GM12878 (cell line): ENCODE measurements at regions not wholly inside any gene's neighbourhood (a gene's known extent, or its start where the extent isn't known, plus 50 kb on each side); places are given as distances from the start of the nearest gene placed in this dataset.

ENCODE experiments used
- ATAC-seq: fragments of 200-7000 bp; cut with Tn5 transposase; 3 replicates; pipeline ENCODE4 v1.9.1; 2020; ENCODE audit warnings: mild to moderate bottlenecking, moderate library complexity
- BruUV-seq: library from RNA; stranded (reverse); fragments of 400-500 nt; replicated peaks from 2 replicates; lab custom pipeline; 2021; lab: Mats Ljungman, UMichigan
- CTCF ChIA-PET: fragments of 300-600 bp; sonication (Branson Sonifier 250); formaldehyde crosslinking; extraction: SDS; loops from one replicate; lab custom pipeline; 2021; ENCODE audit warnings: inconsistent platforms; lab: Yijun Ruan, JAX
- POLR2A ChIA-PET: fragments of 350-600 bp; formaldehyde crosslinking; extraction: SDS; loops from one replicate; lab custom pipeline; 2021; ENCODE audit warnings: inconsistent platforms; lab: Charles Lee
- RAD21 ChIA-PET: fragments of 300-600 bp; sonication (Branson Sonifier 250); formaldehyde crosslinking; loops from one replicate; lab custom pipeline; 2023; ENCODE audit warnings: antibody characterized with exemption; ENCODE audit not compliant: unreplicated experiment; lab: Charles Lee
- SMC1A ChIA-PET: fragments of 300-600 bp; sonication (Branson Sonifier 250); formaldehyde crosslinking; loops from one replicate; lab custom pipeline; 2023; ENCODE audit not compliant: unreplicated experiment, uncharacterized antibody; lab: Charles Lee
- DNase-seq: peaks from one replicate; pipeline ENCODE4 v3.0.0-alpha.2; 2011; ENCODE audit warnings: low read depth, low spot score
- FAIRE-seq: peaks from 3 replicates; lab custom pipeline; 2011; peaks lifted over from hg19 to GRCh38; lab: Jason Lieb, UNC
- H2AFZ ChIP-seq: 2 replicates; pipeline ENCODE4 v1.6.0; 2011; ENCODE audit warnings: low read depth, low read length, control low read depth; ENCODE audit not compliant: control insufficient read depth
- H3K27ac ChIP-seq: 2 replicates; pipeline ENCODE4 v1.5.1; 2011; ENCODE audit warnings: control low read depth; ENCODE audit not compliant: control insufficient read depth, insufficient read depth
- H3K27me3 ChIP-seq, 2 experiments: replicated peaks in 1 of 2; 2 replicates each; pipeline versions ENCODE4 v1.6.0 to v1.6.1; 2011; ENCODE audit warnings: low read length in 1 of 2; ENCODE audit not compliant: control insufficient read depth in 2 of 2, insufficient read depth in 2 of 2
- H3K36me3 ChIP-seq, 2 experiments: 2 replicates each; pipeline ENCODE4 v1.5.1; 2011; ENCODE audit warnings: low read length in 1 of 2; ENCODE audit not compliant: control insufficient read depth in 2 of 2, insufficient read depth in 2 of 2
- H3K4me1 ChIP-seq: 2 replicates; pipeline ENCODE4 v1.6.1; 2011; ENCODE audit warnings: mild to moderate bottlenecking, low read length, moderate library complexity, mixed read lengths; ENCODE audit not compliant: control insufficient read depth, insufficient read depth
- H3K4me2 ChIP-seq: 2 replicates; pipeline ENCODE4 v1.6.0; 2011; ENCODE audit warnings: control low read depth; ENCODE audit not compliant: control insufficient read depth, insufficient read depth
- H3K4me3 ChIP-seq: fragments of 200-600 bp; sonication (generic); 2 replicates; pipeline ENCODE4 v1.5.1; 2016
- H3K79me2 ChIP-seq: 2 replicates; pipeline ENCODE4 v1.6.0; 2011; ENCODE audit warnings: low read length; ENCODE audit not compliant: control insufficient read depth, insufficient read depth
- H3K9ac ChIP-seq: 2 replicates; pipeline ENCODE4 v1.8.0; 2011; ENCODE audit warnings: low read length, control low read depth, mixed read lengths; ENCODE audit not compliant: control insufficient read depth, insufficient read depth
- H3K9me3 ChIP-seq: replicated peaks from 3 replicates; pipeline ENCODE4 v1.5.1; 2011; ENCODE audit warnings: mild to moderate bottlenecking, low read length; ENCODE audit not compliant: control insufficient read depth, insufficient read depth
- H4K20me1 ChIP-seq: 2 replicates; pipeline ENCODE4 v1.6.0; 2011; ENCODE audit not compliant: control insufficient read depth, insufficient read depth
- CHD1 ChIP-seq: IDR thresholded peaks from 2 replicates; pipeline ENCODE4 v1.6.1; 2012; ENCODE audit warnings: low read depth, low read length, improper control_type of control experiment
- HDAC6 ChIP-seq: fragments of 200-600 bp; sonication (generic); IDR thresholded peaks from one replicate; pipeline ENCODE4 v1.8.0; 2017; ENCODE audit warnings: antibody characterized with exemption; ENCODE audit not compliant: unreplicated experiment
- IRF4 ChIP-seq: IDR thresholded peaks from 2 replicates; pipeline ENCODE4 v1.6.1; 2011; ENCODE audit warnings: low read depth, low read length
- KAT2A ChIP-seq: conservative IDR thresholded peaks from 2 replicates; pipeline ENCODE4 v1.6.1; 2011; ENCODE audit warnings: low read depth, low read length; ENCODE audit not compliant: control insufficient read depth
- LARP7 ChIP-seq: fragments of 450-650 bp; IDR thresholded peaks from 2 replicates; pipeline ENCODE4 v1.6.1; 2017; ENCODE audit warnings: mild to moderate bottlenecking
- SIX5 ChIP-seq: IDR thresholded peaks from 2 replicates; pipeline ENCODE4 v1.6.1; 2011; ENCODE audit warnings: mild to moderate bottlenecking, low read depth, low read length, moderate library complexity; ENCODE audit not compliant: severe bottlenecking
- SRF ChIP-seq, 2 experiments: IDR thresholded peaks; 2 replicates each; pipeline ENCODE4 v1.6.1; 2011; ENCODE audit warnings: low read depth in 2 of 2, low read length in 2 of 2, mild to moderate bottlenecking in 1 of 2, moderate library complexity in 1 of 2
- WGBS: methylation state at CpG from one replicate; pipeline ENCODE4 v1.1.6; 2016; ENCODE audit warnings: low lambda C conversion rate; ENCODE audit not compliant: insufficient replicate concordance, insufficient coverage; ENCODE audit errors: missing lambda C conversion rate; 5-methylcytosine and 5-hydroxymethylcytosine counted together
- in situ Hi-C: fragments of 300-500 bp; cut with MboI; formaldehyde crosslinking; loops from 9 replicates; pipeline ENCODE4 v1.14.3; 2018; ENCODE audit warnings: mixed read lengths
- intact Hi-C: fragments of 100-400 bp; cut with micrococcal nuclease; formaldehyde crosslinking; loops from one replicate; pipeline ENCODE4 v1.14.2; 2022; ENCODE audit not compliant: unreplicated experiment
- TF ChIP-seq, protein P1 (sequence below): IDR thresholded peaks from 2 replicates; pipeline ENCODE4 v1.6.1; 2012; ENCODE audit warnings: low read length, inconsistent platforms
- TF ChIP-seq, protein P2 (sequence below): fragments of 150-350 bp; IDR thresholded peaks from 2 replicates; pipeline ENCODE4 v1.6.1; 2016; ENCODE audit warnings: low read depth, low read length
- TF ChIP-seq, protein P3 (sequence below): fragments of 450-650 bp; IDR thresholded peaks from 2 replicates; pipeline ENCODE4 v1.6.1; 2017; ENCODE audit warnings: low read depth, mild to moderate bottlenecking, moderate library complexity

DNA sequence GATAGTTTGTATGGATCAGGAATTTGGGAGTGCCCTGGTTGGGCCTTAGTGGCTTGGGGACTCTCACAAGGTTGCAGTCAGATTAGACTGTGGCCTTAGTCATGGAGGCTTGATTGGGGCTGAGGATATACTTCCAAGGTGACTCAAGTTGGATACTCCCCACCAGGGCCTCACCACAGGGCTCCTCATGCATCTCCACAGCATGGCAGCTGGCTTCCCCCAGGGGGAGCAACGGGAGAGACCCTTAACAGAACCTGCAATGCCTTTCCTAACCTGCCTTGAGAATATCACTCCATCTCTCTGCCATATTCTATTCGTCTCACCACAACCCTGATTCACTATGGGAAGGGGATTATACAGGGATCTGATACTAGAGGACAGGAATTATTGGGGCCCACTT lies 161.9 kb downstream of the RELL1 start:
- H4K20me1 ChIP-seq = no peaks in the 10 kb centered on the region
- H3K36me3 ChIP-seq = no peaks in the 10 kb centered on the region
- no peaks in the 10 kb centered on the region for H3K27me3 ChIP-seq
- SMC1A ChIA-PET = no interaction called here
- H3K79me2 ChIP-seq = no peaks in the 10 kb centered on the region
- ATAC-seq = no peak
- BruUV-seq = no TSS peak
- no peak for TF ChIP-seq HDAC6
- no peak for TF ChIP-seq LARP7
- TF ChIP-seq, protein P1, sequence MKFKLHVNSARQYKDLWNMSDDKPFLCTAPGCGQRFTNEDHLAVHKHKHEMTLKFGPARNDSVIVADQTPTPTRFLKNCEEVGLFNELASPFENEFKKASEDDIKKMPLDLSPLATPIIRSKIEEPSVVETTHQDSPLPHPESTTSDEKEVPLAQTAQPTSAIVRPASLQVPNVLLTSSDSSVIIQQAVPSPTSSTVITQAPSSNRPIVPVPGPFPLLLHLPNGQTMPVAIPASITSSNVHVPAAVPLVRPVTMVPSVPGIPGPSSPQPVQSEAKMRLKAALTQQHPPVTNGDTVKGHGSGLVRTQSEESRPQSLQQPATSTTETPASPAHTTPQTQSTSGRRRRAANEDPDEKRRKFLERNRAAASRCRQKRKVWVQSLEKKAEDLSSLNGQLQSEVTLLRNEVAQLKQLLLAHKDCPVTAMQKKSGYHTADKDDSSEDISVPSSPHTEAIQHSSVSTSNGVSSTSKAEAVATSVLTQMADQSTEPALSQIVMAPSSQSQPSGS = no peak
- TF ChIP-seq KAT2A = no peak
- TF ChIP-seq, protein P2, sequence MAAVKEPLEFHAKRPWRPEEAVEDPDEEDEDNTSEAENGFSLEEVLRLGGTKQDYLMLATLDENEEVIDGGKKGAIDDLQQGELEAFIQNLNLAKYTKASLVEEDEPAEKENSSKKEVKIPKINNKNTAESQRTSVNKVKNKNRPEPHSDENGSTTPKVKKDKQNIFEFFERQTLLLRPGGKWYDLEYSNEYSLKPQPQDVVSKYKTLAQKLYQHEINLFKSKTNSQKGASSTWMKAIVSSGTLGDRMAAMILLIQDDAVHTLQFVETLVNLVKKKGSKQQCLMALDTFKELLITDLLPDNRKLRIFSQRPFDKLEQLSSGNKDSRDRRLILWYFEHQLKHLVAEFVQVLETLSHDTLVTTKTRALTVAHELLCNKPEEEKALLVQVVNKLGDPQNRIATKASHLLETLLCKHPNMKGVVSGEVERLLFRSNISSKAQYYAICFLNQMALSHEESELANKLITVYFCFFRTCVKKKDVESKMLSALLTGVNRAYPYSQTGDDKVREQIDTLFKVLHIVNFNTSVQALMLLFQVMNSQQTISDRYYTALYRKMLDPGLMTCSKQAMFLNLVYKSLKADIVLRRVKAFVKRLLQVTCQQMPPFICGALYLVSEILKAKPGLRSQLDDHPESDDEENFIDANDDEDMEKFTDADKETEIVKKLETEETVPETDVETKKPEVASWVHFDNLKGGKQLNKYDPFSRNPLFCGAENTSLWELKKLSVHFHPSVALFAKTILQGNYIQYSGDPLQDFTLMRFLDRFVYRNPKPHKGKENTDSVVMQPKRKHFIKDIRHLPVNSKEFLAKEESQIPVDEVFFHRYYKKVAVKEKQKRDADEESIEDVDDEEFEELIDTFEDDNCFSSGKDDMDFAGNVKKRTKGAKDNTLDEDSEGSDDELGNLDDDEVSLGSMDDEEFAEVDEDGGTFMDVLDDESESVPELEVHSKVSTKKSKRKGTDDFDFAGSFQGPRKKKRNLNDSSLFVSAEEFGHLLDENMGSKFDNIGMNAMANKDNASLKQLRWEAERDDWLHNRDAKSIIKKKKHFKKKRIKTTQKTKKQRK = no peak
- no peak for TF ChIP-seq CHD1
- TF ChIP-seq SRF (IDR thresholded peaks at IDR 0.05; ENCODE audit: low read depth in 2 of 2, low read length in 2 of 2) = no peak
- TF ChIP-seq SIX5 = no peak
- no peak for TF ChIP-seq IRF4
- TF ChIP-seq, protein P3, sequence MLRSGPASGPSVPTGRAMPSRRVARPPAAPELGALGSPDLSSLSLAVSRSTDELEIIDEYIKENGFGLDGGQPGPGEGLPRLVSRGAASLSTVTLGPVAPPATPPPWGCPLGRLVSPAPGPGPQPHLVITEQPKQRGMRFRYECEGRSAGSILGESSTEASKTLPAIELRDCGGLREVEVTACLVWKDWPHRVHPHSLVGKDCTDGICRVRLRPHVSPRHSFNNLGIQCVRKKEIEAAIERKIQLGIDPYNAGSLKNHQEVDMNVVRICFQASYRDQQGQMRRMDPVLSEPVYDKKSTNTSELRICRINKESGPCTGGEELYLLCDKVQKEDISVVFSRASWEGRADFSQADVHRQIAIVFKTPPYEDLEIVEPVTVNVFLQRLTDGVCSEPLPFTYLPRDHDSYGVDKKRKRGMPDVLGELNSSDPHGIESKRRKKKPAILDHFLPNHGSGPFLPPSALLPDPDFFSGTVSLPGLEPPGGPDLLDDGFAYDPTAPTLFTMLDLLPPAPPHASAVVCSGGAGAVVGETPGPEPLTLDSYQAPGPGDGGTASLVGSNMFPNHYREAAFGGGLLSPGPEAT = no peak
- TF ChIP-seq, all 136 proteins: peak for 0
- no peaks in the 10 kb centered on the region for H3K4me1 ChIP-seq
- intact Hi-C loops (no loop called here), in situ Hi-C loops (no loop called here)
- WGBS = 22% methylated on average over 2 of the region's 2 CpGs
- ChIA-PET RAD21 (no interaction called here), POLR2A (no interaction called here), CTCF (no interaction called here)
- DNase-seq = no peak
- no peak for FAIRE-seq
- H3K4me3 ChIP-seq = no peak overlapping the region
- no peak overlapping the region for H3K4me2 ChIP-seq
- no peak overlapping the region for H3K27ac ChIP-seq
- H2AFZ ChIP-seq = no peak overlapping the region
- H3K9me3 ChIP-seq = no peaks in the 10 kb centered on the region
- H3K9ac ChIP-seq = no peak overlapping the region
